ENCODE measurements at regions not wholly inside any gene's neighbourhood (a gene's known extent, or its start where the extent isn't known, plus 50 kb on each side); places are given as distances from the start of the nearest gene placed in this dataset.

GRCh38 chr2:12514631-12515437 is 201.9 kb upstream of the TRIB2 start:
- H3K4me1 ChIP-seq (ENCODE audit: insufficient read depth, low read length), result no peaks in the 10 kb centered on the region
- no peaks in the 10 kb centered on the region for H3K9me3 ChIP-seq (ENCODE audit: low read length)
- no peak overlapping the region for H2AFZ ChIP-seq (ENCODE audit: low read depth, low read length)
- H3K27me3 ChIP-seq (ENCODE audit: insufficient read depth, low read length), result no peaks in the 10 kb centered on the region
- no peak overlapping the region for H3K4me3 ChIP-seq (ENCODE audit: low read length)
- no peaks in the 10 kb centered on the region for H3K36me3 ChIP-seq (ENCODE audit: insufficient read depth, low read length)

GRCh38 chr2:12515871-12516270 is 200.9 kb upstream of the TRIB2 start:
- no peaks in the 10 kb centered on the region for H3K4me1 ChIP-seq (ENCODE audit: insufficient read depth, low read length)

GRCh38 chr2:12533337-12534005 is 183.3 kb upstream of the TRIB2 start:
- H2AFZ ChIP-seq (ENCODE audit: low read depth, low read length), result no peak overlapping the region
- H3K9me3 ChIP-seq (ENCODE audit: low read length), result no peaks in the 10 kb centered on the region
- H3K4me3 ChIP-seq (ENCODE audit: low read length), result no peak overlapping the region
- peaks cover 20% of the 10 kb centered on the region for H3K4me1 ChIP-seq (ENCODE audit: insufficient read depth, low read length)
- H3K36me3 ChIP-seq (ENCODE audit: insufficient read depth, low read length), result no peaks in the 10 kb centered on the region
- no peaks in the 10 kb centered on the region for H3K27me3 ChIP-seq (ENCODE audit: insufficient read depth, low read length)

More at GRCh38 chr2:12515871-12516270, 200.9 kb upstream of the TRIB2 start:
- Histone ChIP-seq H3K27me3 (ENCODE audit: insufficient read depth, low read length) (no peaks in the 10 kb centered on the region), H3K4me3 (ENCODE audit: low read length) (no peak overlapping the region), H3K36me3 (ENCODE audit: insufficient read depth, low read length) (no peaks in the 10 kb centered on the region), H2AFZ (ENCODE audit: low read depth, low read length) (no peak overlapping the region), H3K9me3 (ENCODE audit: low read length) (no peaks in the 10 kb centered on the region)

GRCh38 chr2:12534646-12535263 is 182.0 kb upstream of the TRIB2 start:
- Histone ChIP-seq H3K4me3 (ENCODE audit: low read length) (no peak overlapping the region), H3K4me1 (ENCODE audit: insufficient read depth, low read length) (peaks cover 20% of the 10 kb centered on the region), H2AFZ (ENCODE audit: low read depth, low read length) (no peak overlapping the region), H3K9me3 (ENCODE audit: low read length) (no peaks in the 10 kb centered on the region), H3K36me3 (ENCODE audit: insufficient read depth, low read length) (no peaks in the 10 kb centered on the region), H3K27me3 (ENCODE audit: insufficient read depth, low read length) (no peaks in the 10 kb centered on the region)

- Histone ChIP-seq H3K27me3 (ENCODE audit: insufficient read depth, low read length) (no peaks in the 10 kb centered on the region), H3K36me3 (ENCODE audit: insufficient read depth, low read length) (no peaks in the 10 kb centered on the region), H3K4me3 (ENCODE audit: low read length) (no peak overlapping the region), H3K4me1 (ENCODE audit: insufficient read depth, low read length) (peaks cover 20% of the 10 kb centered on the region), H3K9me3 (ENCODE audit: low read length) (no peaks in the 10 kb centered on the region), H2AFZ (ENCODE audit: low read depth, low read length) (no peak overlapping the region)
Measured at GRCh38 chr2:12536976-12537375, 179.8 kb upstream of the TRIB2 start.

GRCh38 chr2:12538138-12538694 is 178.5 kb upstream of the TRIB2 start:
- H2AFZ ChIP-seq (ENCODE audit: low read depth, low read length), result no peak overlapping the region
- no peak overlapping the region for H3K4me3 ChIP-seq (ENCODE audit: low read length)
- H3K36me3 ChIP-seq (ENCODE audit: insufficient read depth, low read length), result no peaks in the 10 kb centered on the region
- no peaks in the 10 kb centered on the region for H3K9me3 ChIP-seq (ENCODE audit: low read length)
- H3K4me1 ChIP-seq (ENCODE audit: insufficient read depth, low read length), result peaks cover 15% of the 10 kb centered on the region
- H3K27me3 ChIP-seq (ENCODE audit: insufficient read depth, low read length), result no peaks in the 10 kb centered on the region

GRCh38 chr2:12539336-12539735 is 177.4 kb upstream of the TRIB2 start:
- no peak overlapping the region for H2AFZ ChIP-seq (ENCODE audit: low read depth, low read length)
- no peaks in the 10 kb centered on the region for H3K9me3 ChIP-seq (ENCODE audit: low read length)
- no peaks in the 10 kb centered on the region for H3K36me3 ChIP-seq (ENCODE audit: insufficient read depth, low read length)
- H3K4me3 ChIP-seq (ENCODE audit: low read length), result no peak overlapping the region
- H3K4me1 ChIP-seq (ENCODE audit: insufficient read depth, low read length), result peaks cover 6% of the 10 kb centered on the region
- H3K27me3 ChIP-seq (ENCODE audit: insufficient read depth, low read length), result no peaks in the 10 kb centered on the region

- H3K4me3 ChIP-seq (ENCODE audit: low read length), result no peak overlapping the region
- no peak overlapping the region for H2AFZ ChIP-seq (ENCODE audit: low read depth, low read length)
- no peaks in the 10 kb centered on the region for H3K27me3 ChIP-seq (ENCODE audit: insufficient read depth, low read length)
- H3K4me1 ChIP-seq (ENCODE audit: insufficient read depth, low read length), result peaks cover 1% of the 10 kb centered on the region
- no peaks in the 10 kb centered on the region for H3K36me3 ChIP-seq (ENCODE audit: insufficient read depth, low read length)
- H3K9me3 ChIP-seq (ENCODE audit: low read length), result no peaks in the 10 kb centered on the region
Measured at GRCh38 chr2:12539776-12540562, 176.8 kb upstream of the TRIB2 start.

- H2AFZ ChIP-seq (ENCODE audit: low read depth, low read length), result no peak overlapping the region
- no peaks in the 10 kb centered on the region for H3K27me3 ChIP-seq (ENCODE audit: insufficient read depth, low read length)
- H3K9me3 ChIP-seq (ENCODE audit: low read length), result no peaks in the 10 kb centered on the region
- no peak overlapping the region for H3K4me3 ChIP-seq (ENCODE audit: low read length)
- no peaks in the 10 kb centered on the region for H3K4me1 ChIP-seq (ENCODE audit: insufficient read depth, low read length)
- no peaks in the 10 kb centered on the region for H3K36me3 ChIP-seq (ENCODE audit: insufficient read depth, low read length)
Measured at GRCh38 chr2:12543076-12543977, 173.4 kb upstream of the TRIB2 start.

GRCh38 chr2:12543978-12544558 is 172.7 kb upstream of the TRIB2 start:
- no peaks in the 10 kb centered on the region for H3K4me1 ChIP-seq (ENCODE audit: insufficient read depth, low read length)

GRCh38 chr2:12547566-12548170 is 169.1 kb upstream of the TRIB2 start:
- Histone ChIP-seq H2AFZ (ENCODE audit: low read depth, low read length) (no peak overlapping the region), H3K36me3 (ENCODE audit: insufficient read depth, low read length) (no peaks in the 10 kb centered on the region), H3K4me1 (ENCODE audit: insufficient read depth, low read length) (no peaks in the 10 kb centered on the region), H3K4me3 (ENCODE audit: low read length) (no peak overlapping the region), H3K9me3 (ENCODE audit: low read length) (peaks cover 2% of the 10 kb centered on the region), H3K27me3 (ENCODE audit: insufficient read depth, low read length) (no peaks in the 10 kb centered on the region)

More at GRCh38 chr2:12543978-12544558, 172.7 kb upstream of the TRIB2 start:
- Histone ChIP-seq H3K4me3 (ENCODE audit: low read length) (no peak overlapping the region), H3K27me3 (ENCODE audit: insufficient read depth, low read length) (no peaks in the 10 kb centered on the region), H3K9me3 (ENCODE audit: low read length) (no peaks in the 10 kb centered on the region), H2AFZ (ENCODE audit: low read depth, low read length) (no peak overlapping the region), H3K36me3 (ENCODE audit: insufficient read depth, low read length) (no peaks in the 10 kb centered on the region)
